GM12878 (cell line): ENCODE measurements at regions not wholly inside any gene's neighbourhood (a gene's known extent, or its start where the extent isn't known, plus 50 kb on each side); places are given as distances from the start of the nearest gene placed in this dataset.

ENCODE experiments used
- ATAC-seq: fragments of 200-7000 bp; cut with Tn5 transposase; 3 replicates; pipeline ENCODE4 v1.9.1; 2020; ENCODE audit warnings: mild to moderate bottlenecking, moderate library complexity
- BruUV-seq: library from RNA; stranded (reverse); fragments of 400-500 nt; replicated peaks from 2 replicates; lab custom pipeline; 2021; lab: Mats Ljungman, UMichigan
- CTCF ChIA-PET: fragments of 300-600 bp; sonication (Branson Sonifier 250); formaldehyde crosslinking; extraction: SDS; loops from one replicate; lab custom pipeline; 2021; ENCODE audit warnings: inconsistent platforms; lab: Yijun Ruan, JAX
- POLR2A ChIA-PET: fragments of 350-600 bp; formaldehyde crosslinking; extraction: SDS; loops from one replicate; lab custom pipeline; 2021; ENCODE audit warnings: inconsistent platforms; lab: Charles Lee
- RAD21 ChIA-PET: fragments of 300-600 bp; sonication (Branson Sonifier 250); formaldehyde crosslinking; loops from one replicate; lab custom pipeline; 2023; ENCODE audit warnings: antibody characterized with exemption; ENCODE audit not compliant: unreplicated experiment; lab: Charles Lee
- SMC1A ChIA-PET: fragments of 300-600 bp; sonication (Branson Sonifier 250); formaldehyde crosslinking; loops from one replicate; lab custom pipeline; 2023; ENCODE audit not compliant: unreplicated experiment, uncharacterized antibody; lab: Charles Lee
- DNase-seq: peaks from one replicate; pipeline ENCODE4 v3.0.0-alpha.2; 2011; ENCODE audit warnings: low read depth, low spot score
- FAIRE-seq: peaks from 3 replicates; lab custom pipeline; 2011; peaks lifted over from hg19 to GRCh38; lab: Jason Lieb, UNC
- H2AFZ ChIP-seq: 2 replicates; pipeline ENCODE4 v1.6.0; 2011; ENCODE audit warnings: low read depth, low read length, control low read depth; ENCODE audit not compliant: control insufficient read depth
- H3K27ac ChIP-seq: 2 replicates; pipeline ENCODE4 v1.5.1; 2011; ENCODE audit warnings: control low read depth; ENCODE audit not compliant: control insufficient read depth, insufficient read depth
- H3K27me3 ChIP-seq, 2 experiments: replicated peaks in 1 of 2; 2 replicates each; pipeline versions ENCODE4 v1.6.0 to v1.6.1; 2011; ENCODE audit warnings: low read length in 1 of 2; ENCODE audit not compliant: control insufficient read depth in 2 of 2, insufficient read depth in 2 of 2
- H3K36me3 ChIP-seq, 2 experiments: 2 replicates each; pipeline ENCODE4 v1.5.1; 2011; ENCODE audit warnings: low read length in 1 of 2; ENCODE audit not compliant: control insufficient read depth in 2 of 2, insufficient read depth in 2 of 2
- H3K4me1 ChIP-seq: 2 replicates; pipeline ENCODE4 v1.6.1; 2011; ENCODE audit warnings: mild to moderate bottlenecking, low read length, moderate library complexity, mixed read lengths; ENCODE audit not compliant: control insufficient read depth, insufficient read depth
- H3K4me2 ChIP-seq: 2 replicates; pipeline ENCODE4 v1.6.0; 2011; ENCODE audit warnings: control low read depth; ENCODE audit not compliant: control insufficient read depth, insufficient read depth
- H3K4me3 ChIP-seq: fragments of 200-600 bp; sonication (generic); 2 replicates; pipeline ENCODE4 v1.5.1; 2016
- H3K79me2 ChIP-seq: 2 replicates; pipeline ENCODE4 v1.6.0; 2011; ENCODE audit warnings: low read length; ENCODE audit not compliant: control insufficient read depth, insufficient read depth
- H3K9ac ChIP-seq: 2 replicates; pipeline ENCODE4 v1.8.0; 2011; ENCODE audit warnings: low read length, control low read depth, mixed read lengths; ENCODE audit not compliant: control insufficient read depth, insufficient read depth
- H3K9me3 ChIP-seq: replicated peaks from 3 replicates; pipeline ENCODE4 v1.5.1; 2011; ENCODE audit warnings: mild to moderate bottlenecking, low read length; ENCODE audit not compliant: control insufficient read depth, insufficient read depth
- H4K20me1 ChIP-seq: 2 replicates; pipeline ENCODE4 v1.6.0; 2011; ENCODE audit not compliant: control insufficient read depth, insufficient read depth
- BCL3 ChIP-seq: IDR thresholded peaks from 2 replicates; pipeline ENCODE4 v1.6.1; 2011; ENCODE audit warnings: borderline replicate concordance, low read depth, mild to moderate bottlenecking, moderate library complexity, low read length; ENCODE audit not compliant: insufficient read depth, poor library complexity, severe bottlenecking
- IRF3 ChIP-seq: fragments of 450-650 bp; IDR thresholded peaks from 2 replicates; pipeline ENCODE4 v1.6.1; 2014; ENCODE audit warnings: mild to moderate bottlenecking
- STAT3 ChIP-seq: IDR thresholded peaks from 2 replicates; pipeline ENCODE4 v1.6.1; 2011; ENCODE audit warnings: low read depth, low read length, improper control_type of control experiment
- USF2 ChIP-seq: IDR thresholded peaks from 2 replicates; pipeline ENCODE4 v1.6.1; 2011; ENCODE audit warnings: low read depth, low read length, improper control_type of control experiment, borderline replicate concordance
- WGBS: methylation state at CpG from one replicate; pipeline ENCODE4 v1.1.6; 2016; ENCODE audit warnings: low lambda C conversion rate; ENCODE audit not compliant: insufficient replicate concordance, insufficient coverage; ENCODE audit errors: missing lambda C conversion rate; 5-methylcytosine and 5-hydroxymethylcytosine counted together
- in situ Hi-C: fragments of 300-500 bp; cut with MboI; formaldehyde crosslinking; loops from 9 replicates; pipeline ENCODE4 v1.14.3; 2018; ENCODE audit warnings: mixed read lengths
- intact Hi-C: fragments of 100-400 bp; cut with micrococcal nuclease; formaldehyde crosslinking; loops from one replicate; pipeline ENCODE4 v1.14.2; 2022; ENCODE audit not compliant: unreplicated experiment

- TF ChIP-seq IRF3: no peak
- TF ChIP-seq STAT3: no peak
- TF ChIP-seq BCL3: no peak
- no peak for TF ChIP-seq USF2
- TF ChIP-seq, all 136 proteins: peak for 0
Observed at GRCh38 chr5:54643685-54644106, 126.1 kb downstream of the SNX18 start (continued).

- no peaks in the 10 kb centered on the region for H3K79me2 ChIP-seq
- no peaks in the 10 kb centered on the region for H3K9me3 ChIP-seq
- in situ Hi-C loops: no loop called here
- H3K36me3 ChIP-seq: no peaks in the 10 kb centered on the region
- H3K4me2 ChIP-seq: no peak overlapping the region
- DNase-seq (no peak), FAIRE-seq (no peak), ATAC-seq (no peak)
- ChIA-PET RAD21 (no interaction called here), SMC1A (interaction anchor here (2.0 kb wide), 1 partner anchor 10 kb away, joined by 4 read pairs; no protein-coding TSS in a partner anchor), POLR2A (interaction anchor here (0.7 kb wide), 1 partner anchor 118 kb away, joined by 3 read pairs; no protein-coding TSS in a partner anchor), CTCF (no interaction called here)
- H3K27me3 ChIP-seq: no peaks in the 10 kb centered on the region
- H3K4me3 ChIP-seq: no peak overlapping the region
- H2AFZ ChIP-seq: no peak overlapping the region
- H3K4me1 ChIP-seq: no peaks in the 10 kb centered on the region
- WGBS: 60% methylated on average over 5 of the region's 5 CpGs
- no peaks in the 10 kb centered on the region for H4K20me1 ChIP-seq
- no peak overlapping the region for H3K9ac ChIP-seq
- no peak overlapping the region for H3K27ac ChIP-seq
- intact Hi-C loops: no loop called here
- no TSS peak for BruUV-seq
- no peak for TF ChIP-seq USF2
Observed at GRCh38 chr5:54639621-54640020, 122.1 kb downstream of the SNX18 start.
